ENCODE measurements at regions not wholly inside any gene's neighbourhood (a gene's known extent, or its start where the extent isn't known, plus 50 kb on each side); places are given as distances from the start of the nearest gene placed in this dataset.

DNA sequence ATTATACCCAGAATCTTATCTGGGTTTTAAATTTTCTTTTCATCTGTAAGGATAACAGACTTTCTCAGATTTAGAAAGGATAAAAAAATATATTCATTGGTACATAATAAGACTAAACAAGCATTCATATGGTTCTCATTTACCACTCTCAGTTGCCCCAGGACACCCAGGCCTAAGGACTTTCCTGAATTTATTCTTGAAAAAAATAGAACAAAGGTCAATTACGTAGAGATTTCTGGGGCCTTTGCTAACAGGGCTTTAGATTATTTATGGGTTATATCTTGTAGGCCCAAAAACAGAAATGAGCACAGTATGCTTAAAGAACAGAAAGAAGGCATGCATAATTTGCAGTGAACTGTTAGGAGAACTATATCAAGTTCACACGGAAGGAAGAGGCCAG lies 269.0 kb upstream of the COL3A1 start:
- TF ChIP-seq, protein P1, sequence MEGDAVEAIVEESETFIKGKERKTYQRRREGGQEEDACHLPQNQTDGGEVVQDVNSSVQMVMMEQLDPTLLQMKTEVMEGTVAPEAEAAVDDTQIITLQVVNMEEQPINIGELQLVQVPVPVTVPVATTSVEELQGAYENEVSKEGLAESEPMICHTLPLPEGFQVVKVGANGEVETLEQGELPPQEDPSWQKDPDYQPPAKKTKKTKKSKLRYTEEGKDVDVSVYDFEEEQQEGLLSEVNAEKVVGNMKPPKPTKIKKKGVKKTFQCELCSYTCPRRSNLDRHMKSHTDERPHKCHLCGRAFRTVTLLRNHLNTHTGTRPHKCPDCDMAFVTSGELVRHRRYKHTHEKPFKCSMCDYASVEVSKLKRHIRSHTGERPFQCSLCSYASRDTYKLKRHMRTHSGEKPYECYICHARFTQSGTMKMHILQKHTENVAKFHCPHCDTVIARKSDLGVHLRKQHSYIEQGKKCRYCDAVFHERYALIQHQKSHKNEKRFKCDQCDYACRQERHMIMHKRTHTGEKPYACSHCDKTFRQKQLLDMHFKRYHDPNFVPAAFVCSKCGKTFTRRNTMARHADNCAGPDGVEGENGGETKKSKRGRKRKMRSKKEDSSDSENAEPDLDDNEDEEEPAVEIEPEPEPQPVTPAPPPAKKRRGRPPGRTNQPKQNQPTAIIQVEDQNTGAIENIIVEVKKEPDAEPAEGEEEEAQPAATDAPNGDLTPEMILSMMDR (IDR thresholded peaks at IDR 0.05; ENCODE audit: insufficient read depth, low read depth, low read length, missing control alignments), result no peak
- DNase-seq (ENCODE audit: low read depth), result no peak

DNA sequence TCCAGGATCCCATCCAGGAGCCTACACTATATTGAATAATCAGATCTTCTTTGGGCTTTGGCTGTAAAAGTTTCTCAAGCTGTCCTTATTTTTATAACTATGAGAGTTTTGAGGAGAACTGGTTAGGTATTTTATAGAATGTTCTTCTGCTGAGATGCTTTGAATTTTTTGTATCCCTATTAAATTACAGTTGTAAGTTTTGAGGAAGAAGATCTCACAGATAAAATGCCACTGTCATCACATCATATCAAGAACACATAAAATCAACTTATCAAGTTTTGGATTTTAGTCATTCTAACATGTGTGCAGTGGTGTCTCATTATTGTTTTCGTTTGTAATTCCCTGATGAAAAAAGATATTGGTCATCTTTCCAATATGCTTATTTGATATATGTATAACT lies 260.2 kb upstream of the COL3A1 start:
- no peak overlapping the region for H3K4me3 ChIP-seq (ENCODE audit: low read length)
- TF ChIP-seq, protein P1 (IDR thresholded peaks at IDR 0.05; ENCODE audit: insufficient read depth, low read depth, low read length, missing control alignments), result no peak
- DNase-seq (ENCODE audit: low read depth), result no peak

More for the DNA sequence above, 269.0 kb upstream of the COL3A1 start:
- H3K4me3 ChIP-seq (ENCODE audit: low read length), result no peak overlapping the region

DNA sequence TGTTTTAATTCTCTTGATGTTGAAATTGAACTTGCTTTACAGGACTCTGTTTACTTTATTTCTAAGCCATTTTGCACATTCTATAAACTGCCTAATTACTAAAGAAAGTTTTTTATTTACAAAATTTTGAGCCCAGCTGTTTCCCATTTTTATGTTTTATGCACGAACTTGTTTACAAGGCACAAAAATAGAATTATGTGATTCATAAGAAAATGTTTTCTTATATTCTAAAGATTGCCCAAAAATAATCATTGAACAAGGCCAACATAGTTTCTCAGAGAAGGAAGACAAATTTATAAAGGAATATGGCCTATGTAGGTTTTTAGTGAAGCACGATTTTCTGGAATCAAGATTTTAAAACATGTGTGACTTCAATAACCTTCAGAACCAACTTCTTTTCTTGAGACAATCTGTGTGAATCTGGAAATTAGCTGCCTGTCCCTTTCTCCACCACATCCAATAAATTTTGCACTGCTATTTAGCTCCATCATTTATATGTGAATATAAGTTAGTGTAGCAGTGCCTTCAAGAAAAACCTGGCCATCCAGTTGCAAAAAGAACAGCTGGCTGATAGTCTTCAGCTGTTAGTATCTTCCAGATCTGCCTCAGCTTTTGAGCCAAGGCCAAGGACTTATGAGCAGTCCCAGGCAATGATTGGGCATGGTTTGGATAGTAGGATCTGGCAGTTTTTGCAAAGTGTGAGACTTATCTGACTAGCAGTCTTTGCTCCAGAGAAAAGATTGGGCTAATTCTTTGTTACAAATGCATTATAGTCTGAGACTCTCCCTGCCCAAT lies 253.2 kb upstream of the COL3A1 start:
- TF ChIP-seq, protein P1 (IDR thresholded peaks at IDR 0.05; ENCODE audit: insufficient read depth, low read depth, low read length, missing control alignments), result no peak
- H3K4me3 ChIP-seq (ENCODE audit: low read length), result no peak overlapping the region
- DNase-seq (ENCODE audit: low read depth), result no peak

DNA sequence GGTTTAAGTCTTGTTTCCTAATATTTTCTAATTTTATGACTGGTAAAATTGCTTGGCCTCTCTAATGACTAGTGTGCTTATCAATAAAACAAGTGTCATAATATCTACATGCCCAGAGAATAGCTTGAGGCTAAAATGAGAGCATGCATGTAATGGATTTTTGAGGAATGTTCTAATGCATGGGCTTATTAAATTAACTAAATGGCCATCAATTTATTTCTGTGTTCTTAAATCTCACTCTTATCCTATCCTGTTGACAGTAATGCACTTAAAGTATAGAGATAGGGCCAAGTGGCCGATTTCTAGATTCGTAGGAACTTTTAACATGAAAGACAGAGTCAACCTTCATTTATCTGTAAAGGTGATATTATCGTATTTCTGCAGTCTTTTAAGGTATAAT lies 252.4 kb upstream of the COL3A1 start:
- TF ChIP-seq, protein P1 (IDR thresholded peaks at IDR 0.05; ENCODE audit: insufficient read depth, low read depth, low read length, missing control alignments), result no peak
- no peak overlapping the region for H3K4me3 ChIP-seq (ENCODE audit: low read length)
- DNase-seq (ENCODE audit: low read depth), result no peak

DNA sequence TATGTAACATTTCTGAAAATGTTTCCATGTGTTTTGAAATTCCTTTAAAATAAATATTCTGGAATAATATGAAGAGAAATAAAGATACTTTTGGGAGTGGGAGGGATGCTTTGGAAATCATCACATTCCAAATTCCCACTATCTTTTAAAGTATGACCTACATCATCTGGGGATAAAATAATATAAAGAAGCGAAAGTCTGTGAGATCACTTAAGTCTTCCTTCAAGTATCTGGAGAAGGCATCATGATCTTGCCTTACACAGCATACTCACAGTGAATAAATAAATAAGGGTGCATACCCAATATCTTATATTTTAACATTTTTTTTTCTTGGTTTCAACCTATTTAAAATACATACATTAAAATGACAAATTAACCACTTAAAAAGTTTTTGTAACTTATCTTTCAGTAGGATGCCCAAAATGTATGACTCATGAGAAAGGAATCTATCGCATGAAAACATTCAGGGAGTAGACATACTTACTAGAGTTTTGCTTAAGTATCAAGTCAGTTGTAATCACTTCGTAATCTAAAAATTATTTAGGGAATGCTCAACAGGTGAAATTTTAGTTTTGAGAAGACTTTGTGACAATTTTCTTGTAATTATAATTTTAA lies 248.3 kb upstream of the COL3A1 start:
- peak; percentile 34 for DNase-seq (ENCODE audit: low read depth)
- TF ChIP-seq, protein P1 (IDR thresholded peaks at IDR 0.05; ENCODE audit: insufficient read depth, low read depth, low read length, missing control alignments), result no peak
- H3K4me3 ChIP-seq (ENCODE audit: low read length), result no peak overlapping the region

DNA sequence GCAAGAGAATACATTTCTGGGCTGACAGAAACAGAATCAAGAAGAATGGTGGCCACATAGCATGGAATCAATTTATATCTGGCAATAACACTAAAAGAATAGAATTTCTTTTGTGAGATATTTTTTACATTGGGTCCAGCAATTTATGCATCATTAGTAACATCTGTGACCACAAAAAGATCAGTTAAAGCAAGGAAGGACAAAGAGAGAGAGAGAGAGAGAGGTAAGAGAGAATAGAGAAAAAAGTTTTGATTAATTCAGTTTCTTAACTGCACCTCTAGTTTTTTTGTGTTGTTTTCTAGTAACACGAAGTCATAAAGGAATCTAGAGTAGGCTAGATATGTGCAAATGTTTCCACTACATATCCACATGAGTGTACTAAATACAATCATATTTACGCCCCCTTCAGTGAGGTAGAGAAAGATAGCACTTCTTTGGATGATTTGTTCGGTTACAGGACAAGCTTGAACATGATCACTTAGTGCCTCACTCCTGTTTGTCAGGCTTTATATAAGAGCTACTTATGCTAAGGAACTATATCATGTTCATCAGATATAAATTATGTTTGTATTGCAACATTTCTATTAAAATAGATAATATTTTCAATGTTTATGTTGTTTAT lies 247.4 kb upstream of the COL3A1 start:
- no peak overlapping the region for H3K4me3 ChIP-seq (ENCODE audit: low read length)
- peak; percentile 80 for DNase-seq (ENCODE audit: low read depth)
- TF ChIP-seq, protein P1 (IDR thresholded peaks at IDR 0.05; ENCODE audit: insufficient read depth, low read depth, low read length, missing control alignments), result no peak

Measured in epithelial cell of esophagus (primary cell).